Ishikawa (cell line): ENCODE measurements at regions not wholly inside any gene's neighbourhood (a gene's known extent, or its start where the extent isn't known, plus 50 kb on each side); places are given as distances from the start of the nearest gene placed in this dataset.

ENCODE experiments used
- CEBPB ChIP-seq: IDR thresholded peaks from 2 replicates; pipeline ENCODE4 v1.6.1; 2012
- CREB1 ChIP-seq: IDR thresholded peaks from 2 replicates; pipeline ENCODE4 v1.6.1; 2012; ENCODE audit warnings: low read depth
- EGR1 ChIP-seq: IDR thresholded peaks from 2 replicates; pipeline ENCODE4 v1.6.1; 2012
- EP300 ChIP-seq: IDR thresholded peaks from 2 replicates; pipeline ENCODE4 v1.6.1; 2012; ENCODE audit warnings: borderline replicate concordance
- FOXM1 ChIP-seq: IDR thresholded peaks from 2 replicates; pipeline ENCODE4 v1.6.1; 2012; ENCODE audit warnings: low read depth, borderline replicate concordance
- NFIC ChIP-seq: IDR thresholded peaks from 2 replicates; pipeline ENCODE4 v1.6.1; 2012
- RAD21 ChIP-seq: IDR thresholded peaks from 2 replicates; pipeline ENCODE4 v1.6.1; 2012; ENCODE audit warnings: low read depth
- TAF1 ChIP-seq: IDR thresholded peaks from 2 replicates; pipeline ENCODE4 v1.6.1; 2012; ENCODE audit warnings: low read depth, mild to moderate bottlenecking
- TCF12 ChIP-seq: IDR thresholded peaks from 2 replicates; pipeline ENCODE4 v1.6.1; 2012; ENCODE audit warnings: low read depth
- TEAD4 ChIP-seq: IDR thresholded peaks from 2 replicates; pipeline ENCODE4 v1.6.1; 2012
- YY1 ChIP-seq: IDR thresholded peaks from 2 replicates; pipeline ENCODE4 v1.6.1; 2012; ENCODE audit warnings: low read depth
- ZBTB7A ChIP-seq: IDR thresholded peaks from 2 replicates; pipeline ENCODE4 v1.6.1; 2012; ENCODE audit warnings: low read depth
- TF ChIP-seq, protein P1 (sequence below): IDR thresholded peaks from 2 replicates; pipeline ENCODE4 v1.6.1; 2012
- TF ChIP-seq, protein P2 (sequence below): IDR thresholded peaks from 2 replicates; pipeline ENCODE4 v1.6.1; 2012
- TF ChIP-seq, protein P3 (sequence below): IDR thresholded peaks from 2 replicates; pipeline ENCODE4 v1.6.1; 2012; ENCODE audit warnings: low read depth, mild to moderate bottlenecking

DNA sequence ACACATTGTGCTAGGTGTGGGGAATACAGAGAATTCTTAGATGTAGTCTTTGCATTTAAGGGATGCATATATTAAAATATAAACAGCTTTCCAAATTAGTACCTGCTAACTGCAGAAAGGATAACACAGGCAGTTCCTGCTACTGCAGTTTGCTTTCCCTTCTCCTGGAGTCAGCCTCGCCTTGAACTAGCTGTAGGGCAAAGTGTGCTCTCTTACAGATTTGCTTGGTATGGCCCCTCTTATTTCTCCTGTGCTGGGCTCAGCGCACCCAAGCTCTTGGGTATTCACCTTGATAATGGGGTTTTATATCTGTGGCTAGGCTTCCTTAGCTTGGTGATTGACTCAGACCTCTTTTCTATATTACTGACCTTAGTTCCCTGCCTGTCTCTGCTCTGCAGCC lies 108.4 kb upstream of the PNPT1 start:
- TF ChIP-seq FOXM1 (no peak), CEBPB (no peak), EGR1 (no peak), TCF12 (no peak), CREB1 (no peak), EP300 (no peak), RAD21 (no peak), NFIC (no peak), TAF1 (no peak), ZBTB7A (no peak), TEAD4 (no peak), YY1 (no peak)
- TF ChIP-seq, protein P1, sequence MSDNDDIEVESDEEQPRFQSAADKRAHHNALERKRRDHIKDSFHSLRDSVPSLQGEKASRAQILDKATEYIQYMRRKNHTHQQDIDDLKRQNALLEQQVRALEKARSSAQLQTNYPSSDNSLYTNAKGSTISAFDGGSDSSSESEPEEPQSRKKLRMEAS, result no peak
- TF ChIP-seq, protein P2, sequence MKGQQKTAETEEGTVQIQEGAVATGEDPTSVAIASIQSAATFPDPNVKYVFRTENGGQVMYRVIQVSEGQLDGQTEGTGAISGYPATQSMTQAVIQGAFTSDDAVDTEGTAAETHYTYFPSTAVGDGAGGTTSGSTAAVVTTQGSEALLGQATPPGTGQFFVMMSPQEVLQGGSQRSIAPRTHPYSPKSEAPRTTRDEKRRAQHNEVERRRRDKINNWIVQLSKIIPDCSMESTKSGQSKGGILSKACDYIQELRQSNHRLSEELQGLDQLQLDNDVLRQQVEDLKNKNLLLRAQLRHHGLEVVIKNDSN, result no peak
- TF ChIP-seq, protein P3, sequence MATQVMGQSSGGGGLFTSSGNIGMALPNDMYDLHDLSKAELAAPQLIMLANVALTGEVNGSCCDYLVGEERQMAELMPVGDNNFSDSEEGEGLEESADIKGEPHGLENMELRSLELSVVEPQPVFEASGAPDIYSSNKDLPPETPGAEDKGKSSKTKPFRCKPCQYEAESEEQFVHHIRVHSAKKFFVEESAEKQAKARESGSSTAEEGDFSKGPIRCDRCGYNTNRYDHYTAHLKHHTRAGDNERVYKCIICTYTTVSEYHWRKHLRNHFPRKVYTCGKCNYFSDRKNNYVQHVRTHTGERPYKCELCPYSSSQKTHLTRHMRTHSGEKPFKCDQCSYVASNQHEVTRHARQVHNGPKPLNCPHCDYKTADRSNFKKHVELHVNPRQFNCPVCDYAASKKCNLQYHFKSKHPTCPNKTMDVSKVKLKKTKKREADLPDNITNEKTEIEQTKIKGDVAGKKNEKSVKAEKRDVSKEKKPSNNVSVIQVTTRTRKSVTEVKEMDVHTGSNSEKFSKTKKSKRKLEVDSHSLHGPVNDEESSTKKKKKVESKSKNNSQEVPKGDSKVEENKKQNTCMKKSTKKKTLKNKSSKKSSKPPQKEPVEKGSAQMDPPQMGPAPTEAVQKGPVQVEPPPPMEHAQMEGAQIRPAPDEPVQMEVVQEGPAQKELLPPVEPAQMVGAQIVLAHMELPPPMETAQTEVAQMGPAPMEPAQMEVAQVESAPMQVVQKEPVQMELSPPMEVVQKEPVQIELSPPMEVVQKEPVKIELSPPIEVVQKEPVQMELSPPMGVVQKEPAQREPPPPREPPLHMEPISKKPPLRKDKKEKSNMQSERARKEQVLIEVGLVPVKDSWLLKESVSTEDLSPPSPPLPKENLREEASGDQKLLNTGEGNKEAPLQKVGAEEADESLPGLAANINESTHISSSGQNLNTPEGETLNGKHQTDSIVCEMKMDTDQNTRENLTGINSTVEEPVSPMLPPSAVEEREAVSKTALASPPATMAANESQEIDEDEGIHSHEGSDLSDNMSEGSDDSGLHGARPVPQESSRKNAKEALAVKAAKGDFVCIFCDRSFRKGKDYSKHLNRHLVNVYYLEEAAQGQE, result no peak

DNA sequence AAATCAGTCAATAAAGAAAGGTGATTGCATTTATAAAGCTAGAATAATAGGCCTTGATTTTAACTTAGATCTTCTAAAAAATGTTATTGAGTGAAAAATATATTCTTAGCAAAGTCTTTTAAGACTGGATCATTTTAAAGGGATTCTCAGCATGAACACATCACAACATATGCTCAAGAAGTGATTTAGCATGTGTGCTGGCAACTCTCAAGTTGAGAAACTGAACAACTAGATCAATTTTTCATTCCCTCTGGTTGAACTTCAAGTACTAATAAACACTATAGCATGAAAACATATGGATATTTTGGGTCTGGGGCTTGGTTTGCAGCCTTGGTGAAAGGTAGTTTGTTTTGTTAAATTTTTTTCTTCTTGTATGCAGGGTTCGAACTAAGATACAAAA lies 107.8 kb upstream of the PNPT1 start:
- TF ChIP-seq EP300 (no peak), TCF12 (no peak), CREB1 (no peak), ZBTB7A (no peak), FOXM1 (no peak), RAD21 (no peak), EGR1 (no peak), CEBPB (no peak), TAF1 (no peak), TEAD4 (no peak)
- TF ChIP-seq, protein P3, result no peak
- TF ChIP-seq, protein P2, result no peak

DNA sequence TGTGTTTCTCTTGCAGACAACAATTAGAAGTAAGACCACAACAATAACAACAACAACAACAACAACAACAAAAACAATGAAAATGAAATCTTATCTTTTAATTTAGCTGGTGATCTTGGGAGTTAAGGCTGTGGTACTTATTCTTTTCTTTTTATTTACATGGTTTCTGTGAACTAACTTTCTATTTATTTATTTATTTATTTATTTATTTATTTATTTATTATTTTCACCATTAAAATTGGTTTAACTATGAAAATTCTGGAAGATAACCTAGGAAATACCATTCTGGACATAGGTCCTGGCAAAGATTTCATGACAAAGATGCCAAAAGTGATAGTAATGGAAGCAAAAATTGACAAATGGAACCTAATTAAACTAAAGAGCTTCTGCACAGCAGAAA lies 102.5 kb upstream of the PNPT1 start:
- TF ChIP-seq CREB1 (no peak), EP300 (no peak), YY1 (no peak), RAD21 (no peak), TAF1 (no peak), EGR1 (no peak), CEBPB (no peak), TCF12 (no peak), FOXM1 (no peak), TEAD4 (no peak), NFIC (no peak), ZBTB7A (no peak)
- TF ChIP-seq, protein P2, result no peak
- TF ChIP-seq, protein P3, result no peak
- TF ChIP-seq, protein P1, result no peak

DNA sequence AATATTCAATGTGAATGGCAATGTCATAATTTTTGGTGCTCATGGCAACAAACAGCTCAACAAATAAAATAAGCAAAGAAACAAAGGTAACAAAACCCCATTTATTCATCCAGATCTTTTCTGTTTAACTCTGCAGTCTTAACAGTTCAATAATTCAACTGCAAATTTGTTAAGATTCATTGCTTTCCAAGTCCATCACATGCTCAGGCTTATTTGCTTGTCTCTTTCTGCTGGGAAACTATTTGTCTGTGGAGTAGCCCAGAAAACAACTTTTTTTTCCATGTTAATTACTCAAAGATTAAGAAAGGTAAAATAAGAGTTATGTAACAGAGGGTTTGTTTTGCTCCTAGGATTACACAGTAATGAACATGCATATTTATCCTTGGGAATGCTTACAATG lies 92.6 kb upstream of the PNPT1 start:
- TF ChIP-seq CREB1 (no peak), TEAD4 (no peak), YY1 (no peak)
- TF ChIP-seq, protein P1, result no peak
- TF ChIP-seq, protein P2, result no peak
